ENCODE measurements at regions not wholly inside any gene's neighbourhood (a gene's known extent, or its start where the extent isn't known, plus 50 kb on each side); places are given as distances from the start of the nearest gene placed in this dataset.
"Not testable (repeated sequence)": the region's sequence is repeated elsewhere in the genome, so short reads cannot be mapped to it uniquely, and the experiment has no call there.

DNA sequence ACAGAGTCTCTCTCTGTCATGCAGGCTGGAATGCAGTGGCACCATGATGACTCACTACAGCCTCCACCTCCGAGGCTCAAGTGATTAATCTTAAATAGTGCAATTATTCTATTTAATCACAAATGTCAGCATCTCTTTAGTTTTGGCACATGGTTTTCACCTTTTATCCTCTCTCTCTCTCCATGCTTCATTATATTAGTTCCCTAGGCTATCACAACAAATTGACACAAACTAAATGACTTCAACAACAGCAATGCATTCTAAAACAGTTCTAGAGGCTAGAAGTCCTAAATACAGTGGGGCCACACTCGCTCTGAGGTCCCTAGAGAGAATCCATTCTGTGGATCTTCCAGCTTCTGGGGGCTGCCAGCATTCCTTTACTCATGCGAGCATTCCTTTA is 178.2 kb upstream of the ZNG1F start:
- DNase-seq (ENCODE audit: low read depth in 2 of 2) = not testable (repeated sequence)

DNA sequence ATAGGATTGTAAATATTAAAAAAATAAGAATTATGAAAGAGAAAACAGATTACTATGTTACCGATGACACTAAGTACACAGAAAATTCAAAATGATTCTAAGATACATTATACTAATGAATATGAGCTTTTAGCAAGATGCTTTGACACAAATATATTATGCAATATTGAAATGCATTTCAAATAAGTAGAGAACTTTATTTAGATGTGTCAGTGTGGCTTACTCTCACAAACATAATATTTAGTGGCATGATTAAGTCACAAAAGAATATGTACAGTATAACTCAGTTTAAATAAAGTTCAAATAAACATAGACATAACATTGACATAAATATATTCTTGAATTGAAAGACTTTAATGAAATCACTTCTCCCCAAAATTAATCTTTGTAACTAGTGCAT is 172.7 kb upstream of the ZNG1F start:
- DNase-seq (ENCODE audit: low read depth in 2 of 2) = not testable (repeated sequence)

DNA sequence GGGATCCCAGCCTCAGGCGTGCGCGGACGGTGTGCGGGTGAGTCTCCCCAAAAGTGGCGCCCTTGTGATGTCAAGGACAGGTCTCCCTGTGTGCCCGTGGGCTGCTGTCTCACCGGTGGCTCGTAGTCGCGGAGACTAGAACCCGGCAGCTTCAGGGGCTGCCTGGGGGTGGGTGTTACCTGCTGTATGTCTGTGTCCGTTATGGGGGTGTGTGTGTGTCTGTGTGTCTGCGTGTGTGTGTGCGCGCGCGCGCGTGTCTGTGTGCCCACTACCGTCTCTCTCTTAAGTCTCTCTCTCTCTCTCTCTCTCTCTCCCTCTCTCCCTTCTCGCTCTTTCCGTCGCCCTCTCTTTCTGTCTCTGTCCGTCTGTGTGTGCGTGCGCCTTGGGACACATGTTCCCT is 170.0 kb upstream of the ZNG1F start:
- DNase-seq (ENCODE audit: low read depth in 2 of 2) = not testable (repeated sequence)

DNA sequence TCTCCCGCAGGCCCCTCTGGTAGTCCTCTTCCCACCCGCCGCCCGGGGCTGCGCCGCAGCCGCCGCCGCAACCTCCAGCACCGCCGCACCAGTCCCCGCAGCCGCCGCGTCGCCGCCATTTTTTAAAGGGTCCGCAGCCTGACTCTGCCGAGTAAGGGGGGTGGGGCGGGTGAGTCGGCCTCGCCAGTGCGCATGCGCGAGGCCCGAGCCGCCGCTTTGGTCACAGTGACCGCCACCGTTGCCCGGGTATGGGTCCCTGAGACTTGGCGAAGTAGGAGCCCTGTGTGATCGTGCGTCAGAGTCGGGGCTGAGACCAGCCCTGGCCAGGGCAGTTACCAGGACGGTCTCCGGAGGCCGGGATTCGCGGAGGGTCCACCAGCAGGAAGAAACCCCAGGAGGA is 169.6 kb upstream of the ZNG1F start:
- DNase-seq (ENCODE audit: low read depth in 2 of 2) = peak; percentile 71 to 81

DNA sequence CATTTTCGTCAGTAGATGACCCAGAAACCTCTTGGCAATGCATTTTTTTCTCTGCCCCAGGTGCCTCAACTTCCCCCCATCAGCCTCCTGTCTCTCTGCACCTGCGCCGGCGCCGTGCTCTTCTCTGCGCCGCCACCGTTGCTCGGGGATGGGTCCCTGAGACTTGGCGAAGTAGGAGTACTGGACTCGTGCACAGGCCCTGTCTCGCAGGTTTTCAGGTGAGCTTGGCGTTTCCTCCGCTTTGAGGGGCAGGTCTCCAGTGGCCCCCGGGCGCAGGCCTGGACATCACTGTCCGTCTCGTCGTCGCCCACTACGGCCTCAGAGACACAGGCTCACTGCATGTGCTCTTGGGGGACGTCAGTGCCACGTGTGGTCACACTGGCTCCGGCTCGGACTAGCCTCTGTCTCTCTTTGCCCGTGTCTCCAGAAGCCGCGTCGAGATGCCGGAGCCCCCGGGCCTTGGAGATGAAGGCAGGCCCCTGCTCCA is 168.8 kb upstream of the ZNG1F start:
- DNase-seq (ENCODE audit: low read depth in 2 of 2) = not testable (repeated sequence)

DNA sequence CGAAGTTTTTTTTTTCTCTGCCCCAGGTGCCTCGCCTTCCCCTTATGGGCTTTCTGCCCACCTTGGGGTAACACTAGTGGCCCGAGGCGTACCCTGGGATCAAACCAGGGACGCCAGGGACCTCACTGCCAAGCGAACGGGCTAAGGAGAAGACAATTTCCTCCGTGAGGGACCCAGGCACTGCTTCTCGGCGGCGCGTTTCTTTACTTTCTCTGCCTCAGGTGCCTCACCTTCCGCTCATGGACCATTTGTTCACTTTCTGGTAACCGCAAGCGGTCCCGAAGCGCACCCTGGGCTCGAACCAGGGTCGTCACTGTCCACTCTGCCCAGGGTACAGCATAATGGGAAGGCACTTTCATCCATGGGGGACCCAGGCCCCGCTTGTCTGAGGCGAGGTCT is 168.2 kb upstream of the ZNG1F start:
- DNase-seq (ENCODE audit: low read depth in 2 of 2) = not testable (repeated sequence)

DNA sequence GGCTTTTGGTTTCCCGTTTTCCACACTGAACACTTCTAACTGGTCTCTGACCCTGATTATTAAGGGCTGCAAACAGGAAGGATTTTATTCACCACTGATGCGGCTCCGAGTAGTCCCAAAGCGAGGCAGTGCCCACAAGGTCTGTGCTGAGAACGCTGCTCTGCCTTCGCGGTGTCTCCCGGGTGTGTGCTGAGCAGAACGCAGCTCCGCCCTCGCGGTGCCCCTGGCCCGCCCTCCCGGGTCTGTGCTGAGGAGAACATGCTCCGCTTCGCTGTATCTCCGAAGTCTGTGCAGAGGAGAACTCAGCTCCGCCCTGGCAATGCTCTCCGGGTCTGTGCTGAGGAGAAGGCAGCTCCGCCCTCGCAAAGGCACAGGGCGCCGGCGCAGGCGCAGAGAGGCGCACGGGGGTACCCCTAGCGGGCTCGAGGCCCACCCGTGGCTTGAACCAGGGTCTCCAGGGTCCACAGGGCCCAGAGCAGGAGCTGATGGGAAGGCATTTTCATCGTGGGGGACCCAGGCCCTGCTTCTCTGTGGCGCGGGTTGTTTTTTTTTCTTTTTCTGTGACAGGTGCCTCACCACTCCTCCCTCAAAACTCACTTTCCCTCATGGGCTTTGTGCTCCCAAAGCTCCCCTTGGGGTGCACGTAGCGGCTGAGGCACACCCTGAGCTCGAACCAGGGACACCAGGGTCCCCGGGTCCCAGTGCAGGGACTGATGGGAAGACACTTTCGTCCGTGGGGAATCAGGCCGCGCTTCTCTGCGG is 167.7 kb upstream of the ZNG1F start:
- DNase-seq (ENCODE audit: low read depth in 2 of 2) = peak; percentile 70 to 83

DNA sequence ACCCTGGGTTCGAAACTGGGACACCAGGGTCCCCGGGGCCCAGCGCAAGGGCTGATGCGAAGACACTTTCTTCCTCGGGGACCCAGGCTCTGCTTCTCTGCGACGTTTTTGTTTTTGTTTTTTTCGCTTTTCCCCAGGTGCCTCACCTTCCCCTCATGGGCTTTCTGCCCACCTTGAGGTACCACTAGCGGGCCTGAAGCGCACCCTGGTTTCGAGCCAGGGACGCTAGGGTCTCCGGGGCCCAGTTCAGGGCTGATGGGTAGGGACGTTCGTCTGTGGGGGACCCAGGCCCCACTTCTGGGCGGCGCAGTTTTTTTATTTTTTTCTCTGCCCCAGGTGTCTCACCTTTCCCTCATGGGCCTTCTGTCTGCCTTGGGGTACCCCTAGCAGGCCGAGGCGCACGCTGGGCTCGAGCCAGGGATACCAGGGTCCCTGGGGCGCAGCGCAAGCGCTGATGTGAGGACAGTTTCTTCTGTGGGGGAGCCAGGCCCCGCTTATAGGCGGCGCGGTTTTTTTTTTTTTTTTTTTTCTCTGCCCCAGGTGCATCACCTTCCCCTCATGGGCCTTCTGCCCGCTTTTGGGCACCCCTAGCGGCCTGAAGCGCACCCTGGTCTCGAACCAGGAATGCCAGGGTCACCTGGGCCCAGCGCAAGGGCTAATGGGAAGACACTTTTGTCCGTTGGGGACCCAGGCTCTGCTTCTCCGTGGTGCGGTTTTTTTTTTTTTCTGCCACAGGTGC is 166.8 kb upstream of the ZNG1F start:
- not testable (repeated sequence) for DNase-seq (ENCODE audit: low read depth in 2 of 2)

DNA sequence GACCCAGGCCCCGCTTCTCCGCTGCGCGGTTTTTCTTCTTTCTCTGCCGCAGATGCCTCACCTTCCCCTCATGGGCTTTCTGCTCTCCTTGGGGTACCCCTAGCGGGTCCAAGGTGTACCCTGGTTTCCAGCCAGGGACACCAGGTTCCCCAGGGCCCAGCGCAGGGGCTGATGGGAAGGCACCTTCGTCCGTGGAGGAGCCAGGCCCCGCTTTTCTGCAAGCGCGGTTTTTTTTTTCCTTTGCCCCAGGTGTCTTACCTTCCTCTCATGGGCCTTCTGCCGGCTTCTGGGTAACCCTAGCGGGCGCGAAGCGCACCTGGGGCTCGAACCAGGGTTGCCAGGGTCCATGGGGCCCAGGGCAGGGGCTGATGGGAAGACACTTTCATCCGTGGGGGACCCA is 165.9 kb upstream of the ZNG1F start:
- not testable (repeated sequence) for DNase-seq (ENCODE audit: low read depth in 2 of 2)

DNA sequence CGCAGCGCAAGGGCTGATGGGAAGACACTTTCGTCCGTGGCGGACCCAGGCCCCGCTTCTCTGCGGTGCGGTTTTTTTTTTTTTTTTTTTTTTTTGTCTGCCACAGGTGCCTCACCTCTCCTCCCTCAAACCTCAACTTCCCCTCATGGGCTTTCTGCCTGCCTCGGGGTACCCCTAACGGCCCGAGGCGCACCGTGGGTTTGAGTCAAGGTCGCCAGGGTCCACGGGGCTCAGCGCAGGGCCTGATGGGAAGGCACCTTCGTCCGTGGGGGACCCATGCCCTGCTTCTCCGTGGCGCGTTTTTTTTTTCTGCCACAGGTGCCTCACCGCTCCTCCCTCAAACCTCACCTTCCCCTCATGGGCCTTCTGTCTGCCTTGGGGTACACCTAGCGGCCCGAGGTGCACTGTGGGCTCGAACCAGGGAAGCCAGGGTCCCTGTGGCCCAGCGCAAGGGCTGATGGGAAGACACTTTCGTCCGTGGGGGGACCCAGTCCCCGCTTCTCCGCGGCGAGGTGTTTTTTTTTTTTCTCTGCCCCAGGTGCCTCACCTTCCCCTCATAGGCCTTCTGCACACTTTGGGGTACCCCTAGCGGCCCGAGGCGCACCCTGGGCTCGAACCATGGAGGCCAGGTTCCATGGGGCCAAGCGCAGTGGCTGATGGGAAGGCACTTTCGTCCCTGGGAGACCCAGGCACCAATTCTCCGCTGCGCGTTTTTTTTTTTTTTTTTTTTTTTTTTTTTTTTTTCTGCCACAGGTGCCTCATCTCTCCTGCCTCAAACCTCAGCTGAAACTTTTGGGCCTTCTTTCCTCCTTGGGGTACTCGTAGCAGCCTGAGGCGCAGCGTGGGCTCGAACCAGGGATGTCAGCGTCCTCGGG is 165.2 kb upstream of the ZNG1F start:
- DNase-seq (ENCODE audit: low read depth in 2 of 2) = not testable (repeated sequence)

DNA sequence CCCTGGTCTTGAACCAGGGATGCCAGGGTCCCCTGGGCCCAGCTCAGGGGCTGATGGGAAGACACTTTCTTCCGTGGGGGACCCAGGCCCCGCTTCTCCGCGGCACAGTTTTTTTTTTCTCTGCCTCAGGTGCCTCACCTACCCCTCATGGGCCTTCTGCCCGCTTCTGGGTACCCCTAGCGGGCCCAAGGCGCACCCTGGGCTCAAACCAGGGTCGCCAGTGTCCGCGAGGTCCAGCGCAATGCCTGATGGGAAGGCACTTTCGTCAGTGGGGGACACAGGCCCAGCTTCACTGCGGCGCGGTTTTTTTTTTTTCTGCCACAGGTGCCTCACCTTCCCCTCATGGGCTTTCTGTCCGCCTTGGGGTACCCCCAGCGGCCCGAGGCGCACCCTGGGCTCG is 163.9 kb upstream of the ZNG1F start:
- DNase-seq (ENCODE audit: low read depth in 2 of 2) = not testable (repeated sequence)

DNA sequence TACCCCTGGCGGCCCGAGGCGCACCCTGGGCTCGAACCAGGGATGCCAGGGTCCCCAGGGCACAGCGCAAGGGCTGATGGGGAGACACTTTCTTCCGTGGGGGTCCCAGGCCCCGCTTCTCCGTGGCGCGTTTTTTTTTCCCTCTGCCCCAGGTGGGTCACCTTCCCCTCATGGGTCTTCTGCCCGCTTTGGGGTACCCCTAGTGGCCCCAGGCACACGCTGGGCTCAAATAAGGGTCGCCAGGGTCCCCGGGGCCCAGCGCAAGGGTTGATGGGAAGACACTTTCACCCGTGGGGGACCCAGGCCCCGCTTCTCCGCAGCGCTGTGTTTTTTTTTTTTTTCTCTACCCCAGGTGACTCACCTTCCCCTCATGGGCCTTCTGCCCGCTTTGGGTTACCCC is 163.3 kb upstream of the ZNG1F start:
- not testable (repeated sequence) for DNase-seq (ENCODE audit: low read depth in 2 of 2)

DNA sequence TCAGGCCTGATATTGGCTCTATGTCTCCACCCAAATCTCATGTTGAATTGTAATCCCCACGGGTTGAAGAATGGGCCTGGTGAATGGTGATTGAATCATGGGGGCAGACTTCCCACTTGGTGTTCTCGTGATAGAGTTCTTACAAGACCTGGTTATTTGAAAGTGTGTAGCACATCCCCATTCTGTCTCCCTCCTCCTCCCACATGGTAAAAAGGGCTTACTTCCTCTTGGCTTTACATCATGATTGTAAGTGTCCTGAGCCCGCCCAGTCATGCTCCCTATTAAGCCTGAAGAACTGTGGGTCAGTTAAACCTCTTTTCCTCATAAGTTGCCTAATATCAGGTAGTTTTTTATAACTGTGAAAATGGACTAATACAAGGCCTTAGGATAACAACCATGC is 158.8 kb upstream of the ZNG1F start:
- DNase-seq (ENCODE audit: low read depth in 2 of 2) = not testable (repeated sequence)

DNA sequence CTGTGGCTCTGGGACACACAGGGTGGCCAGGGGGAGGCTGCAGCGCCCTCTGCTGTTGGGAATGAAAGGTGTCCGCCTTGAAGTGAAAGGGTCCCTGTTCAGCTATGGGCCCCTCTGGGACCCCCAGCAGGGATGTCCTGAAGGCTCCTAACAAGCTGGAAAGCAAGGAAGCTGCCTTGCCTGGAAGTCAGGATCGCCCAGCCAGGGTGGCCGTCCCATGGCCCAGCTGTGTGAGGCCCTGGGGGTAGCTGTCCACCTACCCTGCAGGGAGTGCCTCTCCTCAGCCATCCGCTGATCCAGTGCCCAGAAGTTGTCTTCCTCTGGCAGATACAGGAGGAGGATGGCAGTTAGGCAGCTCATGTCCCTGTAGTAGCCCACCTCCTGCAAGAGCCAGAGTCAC is 143.4 kb upstream of the ZNG1F start:
- not testable (repeated sequence) for DNase-seq (ENCODE audit: low read depth in 2 of 2)

DNA sequence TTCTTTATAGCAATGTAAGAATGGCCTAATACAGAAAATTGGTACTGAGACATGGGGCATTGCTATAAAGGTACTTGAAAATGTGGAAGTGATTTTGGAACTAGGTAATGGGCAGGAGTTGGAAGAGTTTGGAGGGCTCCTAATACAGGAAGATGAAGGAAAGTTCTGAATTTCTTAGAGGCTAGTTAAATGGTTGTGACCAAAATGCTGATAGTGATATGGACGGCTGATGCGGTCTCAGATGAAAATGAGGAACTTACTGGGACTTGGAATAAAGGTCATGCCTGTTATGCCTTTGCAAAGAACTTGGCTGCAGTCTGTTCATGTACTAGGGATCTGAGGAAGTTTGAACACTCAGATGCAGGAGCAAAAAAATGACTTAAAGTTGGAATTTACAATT is 132.2 kb upstream of the ZNG1F start:
- not testable (repeated sequence) for DNase-seq (ENCODE audit: low read depth in 2 of 2)

DNA sequence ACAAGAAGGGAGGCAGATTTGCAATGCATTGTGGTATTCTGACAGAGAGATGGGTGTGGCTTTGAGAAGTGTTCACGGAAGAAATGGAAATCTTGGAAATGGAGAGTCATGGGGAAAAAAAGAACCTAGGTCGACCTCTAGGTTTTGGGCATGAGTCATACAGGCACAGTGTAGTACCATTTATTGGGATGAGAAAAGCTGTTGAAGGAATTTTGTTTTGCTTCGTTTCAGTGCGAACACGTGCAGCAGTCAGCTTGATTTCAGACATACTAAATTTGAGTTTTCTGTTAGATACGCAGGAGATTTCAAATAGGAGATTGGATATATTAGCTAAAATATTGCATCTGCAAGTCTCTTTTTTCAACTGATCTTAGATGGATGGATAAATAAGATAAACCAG is 119.8 kb upstream of the ZNG1F start:
- DNase-seq (ENCODE audit: low read depth in 2 of 2) = not testable (repeated sequence)

DNA sequence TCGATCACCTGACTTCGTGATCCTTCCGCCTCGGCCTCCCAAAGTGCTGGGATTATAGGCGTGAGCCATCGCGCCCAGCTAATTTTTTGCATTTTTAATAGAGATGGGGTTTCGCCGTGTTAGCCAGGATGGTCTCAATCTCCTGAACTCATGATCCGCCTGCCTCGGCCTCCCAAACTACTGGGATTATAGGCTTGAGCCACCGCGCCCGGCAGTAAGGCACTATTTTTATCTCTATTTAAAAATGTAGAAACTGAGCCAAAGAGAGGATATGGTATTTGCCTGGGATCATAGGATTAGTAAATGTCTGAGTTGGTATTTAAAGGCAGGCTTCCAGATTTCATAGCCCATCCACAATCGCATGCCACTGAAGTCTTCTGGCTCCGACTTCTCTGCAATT is 96.6 kb upstream of the ZNG1F start:
- DNase-seq (ENCODE audit: low read depth in 2 of 2) = not testable (repeated sequence)

DNA sequence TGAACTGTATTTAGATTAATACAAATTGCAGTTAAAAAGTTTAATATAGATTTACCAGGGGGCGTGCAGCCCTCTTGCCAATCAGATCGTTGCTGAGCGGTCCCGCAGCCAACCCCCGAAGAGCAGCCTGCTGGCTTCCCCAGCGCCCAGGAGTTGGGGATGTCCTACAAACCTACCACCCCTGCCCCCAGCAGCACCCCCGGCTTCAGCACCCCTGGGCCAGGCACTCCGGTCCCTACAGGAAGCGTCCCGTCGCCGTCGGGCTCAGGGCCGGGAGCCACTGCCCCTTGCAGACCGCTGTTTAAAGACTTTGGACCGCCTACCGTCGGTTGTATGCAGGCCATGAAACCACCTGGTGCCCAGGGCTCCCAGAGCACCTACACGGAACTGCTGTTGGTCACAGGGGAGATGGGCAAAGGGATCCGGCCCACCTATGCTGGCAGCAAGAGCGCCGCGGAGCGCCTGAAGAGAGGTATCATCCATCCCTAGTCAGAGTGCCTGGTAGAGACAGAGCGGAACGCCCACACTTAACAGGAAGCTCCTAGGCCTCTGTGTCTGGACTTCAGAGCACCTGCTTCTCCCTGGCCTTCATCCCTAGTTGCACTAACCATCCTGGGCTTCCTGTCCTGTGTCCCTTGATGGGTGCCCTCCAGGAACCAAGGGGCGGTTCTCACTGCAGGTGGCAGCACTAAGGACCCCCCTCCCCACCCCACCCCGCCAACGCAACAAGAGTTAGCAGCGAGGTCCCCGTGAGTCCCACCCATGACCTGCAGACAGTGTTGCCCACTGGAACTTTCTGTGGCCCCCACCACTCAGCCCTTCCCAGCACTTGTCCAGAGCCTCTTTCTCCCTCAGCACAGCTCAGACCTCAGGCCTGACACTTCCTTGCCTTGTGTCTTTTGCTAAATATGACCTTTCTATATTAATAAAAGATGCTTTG is 91.5 kb upstream of the ZNG1F start:
- not testable (repeated sequence) for DNase-seq (ENCODE audit: low read depth in 2 of 2)

DNA sequence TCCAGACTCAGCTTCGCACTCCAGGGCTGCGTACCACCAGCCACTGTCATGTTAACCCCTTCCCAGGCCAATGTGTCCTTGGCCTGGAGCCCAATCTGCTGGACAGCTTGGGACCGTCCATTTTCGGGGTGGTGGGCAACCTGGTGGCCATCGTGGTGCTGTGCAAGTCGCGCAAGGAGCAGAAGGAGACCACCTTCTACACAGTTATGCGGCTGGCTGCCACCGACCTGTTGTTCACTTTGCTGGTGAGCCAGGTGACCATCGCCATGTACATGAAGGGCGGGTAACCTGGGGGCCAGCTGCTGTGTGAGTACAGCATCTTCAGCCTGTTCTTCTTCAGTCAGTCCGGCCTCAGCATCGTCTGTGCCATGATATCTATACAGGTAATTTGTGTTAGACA is 90.3 kb upstream of the ZNG1F start:
- not testable (repeated sequence) for DNase-seq (ENCODE audit: low read depth in 2 of 2)

DNA sequence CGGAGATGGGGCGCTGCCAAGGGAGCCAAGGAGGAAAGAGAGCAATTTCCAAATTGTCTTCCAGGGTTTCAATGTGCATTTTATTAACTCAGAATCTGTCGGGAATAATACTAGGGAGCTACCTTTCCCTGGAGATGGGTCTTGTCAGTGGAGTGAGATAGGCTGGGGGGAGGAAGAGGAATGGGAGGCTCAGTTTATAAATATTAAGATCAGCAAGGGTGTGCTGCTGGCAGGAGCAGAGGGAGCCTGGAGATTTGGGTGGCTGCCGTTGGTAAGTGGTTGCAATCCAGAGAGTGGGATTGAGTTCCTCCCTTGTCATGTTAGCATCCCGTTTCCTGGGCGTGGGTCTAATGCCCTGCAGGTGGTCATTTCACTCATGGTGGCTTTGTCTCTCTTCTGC is 89.9 kb upstream of the ZNG1F start:
- not testable (repeated sequence) for DNase-seq (ENCODE audit: low read depth in 2 of 2)
